ENCODE measurements at regions not wholly inside any gene's neighbourhood (a gene's known extent, or its start where the extent isn't known, plus 50 kb on each side); places are given as distances from the start of the nearest gene placed in this dataset.
"Not testable (repeated sequence)": the region's sequence is repeated elsewhere in the genome, so short reads cannot be mapped to it uniquely, and the experiment has no call there.

DNA sequence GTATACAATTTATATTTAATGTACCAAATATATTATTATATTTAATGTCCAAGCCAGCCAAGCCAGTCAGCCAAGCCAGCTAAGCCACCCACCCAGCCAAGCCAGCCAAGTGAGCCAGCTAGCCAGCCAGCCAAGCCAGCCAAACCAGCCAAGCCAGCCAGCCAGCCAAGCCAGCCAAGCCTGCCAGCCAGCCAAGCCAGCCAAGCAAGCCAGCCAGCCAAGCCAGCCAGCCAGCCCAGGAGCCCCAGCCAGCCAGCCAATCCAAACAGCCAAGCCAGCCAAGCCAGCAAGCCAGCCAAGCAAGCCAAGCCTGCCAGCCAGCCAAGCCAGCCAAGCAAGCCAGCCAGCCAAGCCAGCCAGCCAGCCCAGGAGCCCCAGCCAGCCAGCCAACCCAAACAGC, 1596.3 kb downstream of the RPIA start:
- H3K9me3 ChIP-seq (ENCODE audit: control insufficient read depth in 2 of 3, insufficient read depth in 1 of 3, low read length in 3 of 3); H3K36me3 ChIP-seq (ENCODE audit: control insufficient read depth in 2 of 3, insufficient read depth in 3 of 3, low read length in 3 of 3); H3K4me3 ChIP-seq (ENCODE audit: low read length in 3 of 3); H3K27ac ChIP-seq (ENCODE audit: low read depth in 2 of 2, low read length in 2 of 2); H3K9ac ChIP-seq (ENCODE audit: low read length in 3 of 3); H3K4me1 ChIP-seq (ENCODE audit: control insufficient read depth in 2 of 3, insufficient read depth in 2 of 3, low read depth in 1 of 3, low read length in 3 of 3); H3K27me3 ChIP-seq (ENCODE audit: control insufficient read depth, insufficient read depth, low read length); intact Hi-C loops (cut with DNase I); FAIRE-seq: not testable (repeated sequence)
- DNase-seq: peak in 1 of 5 donors; percentile 26

- intact Hi-C loops (cut with DNase I): not testable (repeated sequence)
These were observed 1596.9 kb downstream of the RPIA start for GRCh38 chr2:90288396-90288795.

GRCh38 chr2:90289291-90289980, 1598.0 kb downstream of the RPIA start:
- intact Hi-C loops (cut with DNase I); FAIRE-seq: not testable (repeated sequence)
- DNase-seq: peak in 1 of 5 donors; percentile 51

More at GRCh38 chr2:90288396-90288795, 1596.9 kb downstream of the RPIA start:
- not testable (repeated sequence) for H3K4me1 ChIP-seq (ENCODE audit: control insufficient read depth in 2 of 3, insufficient read depth in 2 of 3, low read depth in 1 of 3, low read length in 3 of 3); H3K9me3 ChIP-seq (ENCODE audit: control insufficient read depth in 2 of 3, insufficient read depth in 1 of 3, low read length in 3 of 3); FAIRE-seq; H3K36me3 ChIP-seq (ENCODE audit: control insufficient read depth in 2 of 3, insufficient read depth in 3 of 3, low read length in 3 of 3); H3K4me3 ChIP-seq (ENCODE audit: low read length in 3 of 3); H3K9ac ChIP-seq (ENCODE audit: low read length in 3 of 3); H3K27ac ChIP-seq (ENCODE audit: low read depth in 2 of 2, low read length in 2 of 2); H3K27me3 ChIP-seq (ENCODE audit: control insufficient read depth, insufficient read depth, low read length)
- peak in 1 of 5 donors; percentile 85 for DNase-seq

DNA sequence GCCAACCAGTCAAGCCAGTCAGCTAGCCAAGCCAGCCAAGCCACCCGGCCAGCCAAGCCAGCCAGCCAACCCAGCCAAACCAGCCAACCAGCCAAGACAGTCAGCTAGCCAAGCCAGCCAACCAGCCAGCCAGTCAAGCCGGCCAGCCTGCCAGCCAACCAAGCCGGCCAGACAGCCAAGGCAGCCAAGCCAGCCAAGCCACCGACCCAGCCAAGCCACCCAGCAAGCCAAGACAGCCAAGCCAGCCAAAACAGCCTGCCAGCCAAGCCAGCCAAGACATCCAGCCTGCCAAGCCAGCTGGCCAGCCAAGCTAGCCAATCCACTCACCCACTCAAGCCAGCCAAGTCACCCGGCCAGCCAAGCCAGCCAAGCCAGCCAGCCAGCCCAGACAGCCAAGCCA, 1599.2 kb downstream of the RPIA start:
- FAIRE-seq; H3K27ac ChIP-seq (ENCODE audit: low read depth in 2 of 2, low read length in 2 of 2): not testable (repeated sequence)
- peak in 1 of 5 donors; percentile 17 for DNase-seq

More at GRCh38 chr2:90289291-90289980, 1598.0 kb downstream of the RPIA start:
- H3K9ac ChIP-seq (ENCODE audit: low read length in 3 of 3); H3K4me1 ChIP-seq (ENCODE audit: control insufficient read depth in 2 of 3, insufficient read depth in 2 of 3, low read depth in 1 of 3, low read length in 3 of 3); H3K27me3 ChIP-seq (ENCODE audit: control insufficient read depth, insufficient read depth, low read length); H3K4me3 ChIP-seq (ENCODE audit: low read length in 3 of 3); H3K9me3 ChIP-seq (ENCODE audit: control insufficient read depth in 2 of 3, insufficient read depth in 1 of 3, low read length in 3 of 3); H3K27ac ChIP-seq (ENCODE audit: low read depth in 2 of 2, low read length in 2 of 2); H3K36me3 ChIP-seq (ENCODE audit: control insufficient read depth in 2 of 3, insufficient read depth in 3 of 3, low read length in 3 of 3): not testable (repeated sequence)

GRCh38 chr2:90291168-90291883, 1599.9 kb downstream of the RPIA start:
- FAIRE-seq: not testable (repeated sequence)
- peak in 3 of 5 donors; percentile 18 to 84 (median 45) for DNase-seq

More for the DNA sequence above, 1599.2 kb downstream of the RPIA start:
- H3K4me1 ChIP-seq (ENCODE audit: control insufficient read depth in 2 of 3, insufficient read depth in 2 of 3, low read depth in 1 of 3, low read length in 3 of 3); H3K9me3 ChIP-seq (ENCODE audit: control insufficient read depth in 2 of 3, insufficient read depth in 1 of 3, low read length in 3 of 3); H3K4me3 ChIP-seq (ENCODE audit: low read length in 3 of 3); H3K27me3 ChIP-seq (ENCODE audit: control insufficient read depth, insufficient read depth, low read length); intact Hi-C loops (cut with DNase I); H3K9ac ChIP-seq (ENCODE audit: low read length in 3 of 3); H3K36me3 ChIP-seq (ENCODE audit: control insufficient read depth in 2 of 3, insufficient read depth in 3 of 3, low read length in 3 of 3): not testable (repeated sequence)

DNA sequence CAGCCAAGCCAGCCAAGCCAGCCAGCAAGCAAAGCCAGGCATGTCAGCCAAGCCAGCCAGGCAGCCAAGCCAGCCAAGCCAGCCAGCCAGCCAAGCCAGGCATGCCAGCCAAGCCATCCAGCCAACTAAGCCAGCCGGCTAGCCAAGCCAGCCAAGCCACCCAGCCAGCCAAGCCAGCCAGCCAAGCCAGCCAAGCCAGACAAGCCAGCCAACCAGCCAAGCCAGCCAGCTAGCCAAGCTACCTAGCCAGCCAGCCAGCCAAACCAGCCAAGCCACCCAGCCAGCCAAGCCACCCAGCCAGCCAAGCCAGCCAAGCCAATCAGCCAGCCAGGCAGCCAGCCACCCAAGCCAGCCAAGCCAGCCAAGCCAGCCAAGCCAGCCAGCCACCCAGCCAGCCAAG, 1600.5 kb downstream of the RPIA start:
- intact Hi-C loops (cut with DNase I); H3K9me3 ChIP-seq (ENCODE audit: control insufficient read depth in 2 of 3, insufficient read depth in 1 of 3, low read length in 3 of 3); H3K4me1 ChIP-seq (ENCODE audit: control insufficient read depth in 2 of 3, insufficient read depth in 2 of 3, low read depth in 1 of 3, low read length in 3 of 3); H3K27ac ChIP-seq (ENCODE audit: low read depth in 2 of 2, low read length in 2 of 2); H3K9ac ChIP-seq (ENCODE audit: low read length in 3 of 3); FAIRE-seq; H3K4me3 ChIP-seq (ENCODE audit: low read length in 3 of 3); H3K27me3 ChIP-seq (ENCODE audit: control insufficient read depth, insufficient read depth, low read length); H3K36me3 ChIP-seq (ENCODE audit: control insufficient read depth in 2 of 3, insufficient read depth in 3 of 3, low read length in 3 of 3): not testable (repeated sequence)
- peak in 1 of 5 donors; percentile 58 for DNase-seq

More at GRCh38 chr2:90291168-90291883, 1599.9 kb downstream of the RPIA start:
- H3K36me3 ChIP-seq (ENCODE audit: control insufficient read depth in 2 of 3, insufficient read depth in 3 of 3, low read length in 3 of 3); H3K4me1 ChIP-seq (ENCODE audit: control insufficient read depth in 2 of 3, insufficient read depth in 2 of 3, low read depth in 1 of 3, low read length in 3 of 3); H3K9me3 ChIP-seq (ENCODE audit: control insufficient read depth in 2 of 3, insufficient read depth in 1 of 3, low read length in 3 of 3); H3K4me3 ChIP-seq (ENCODE audit: low read length in 3 of 3); intact Hi-C loops (cut with DNase I); H3K27ac ChIP-seq (ENCODE audit: low read depth in 2 of 2, low read length in 2 of 2); H3K9ac ChIP-seq (ENCODE audit: low read length in 3 of 3); H3K27me3 ChIP-seq (ENCODE audit: control insufficient read depth, insufficient read depth, low read length): not testable (repeated sequence)

DNA sequence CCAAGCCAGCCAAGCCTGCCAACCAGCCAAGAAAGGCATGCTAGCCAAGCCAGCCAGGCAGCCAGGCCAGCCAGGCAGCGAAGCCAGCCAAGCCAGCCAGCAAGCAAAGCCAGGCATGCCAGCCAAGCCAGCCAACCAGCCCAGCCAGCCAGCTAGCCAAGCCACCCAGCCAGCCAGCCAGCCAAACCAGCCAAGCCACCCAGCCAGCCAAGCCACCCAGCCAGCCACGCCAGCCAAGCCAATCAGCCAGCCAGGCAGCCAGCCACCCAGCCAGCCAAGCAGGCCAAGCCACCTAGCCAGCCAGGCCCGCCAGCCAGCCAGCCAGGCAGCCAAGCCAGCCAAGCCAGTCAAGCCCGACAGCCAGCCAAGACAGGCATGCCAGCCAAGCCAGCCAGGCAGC, 1601.0 kb downstream of the RPIA start:
- intact Hi-C loops (cut with DNase I); H3K4me1 ChIP-seq (ENCODE audit: control insufficient read depth in 2 of 3, insufficient read depth in 2 of 3, low read depth in 1 of 3, low read length in 3 of 3); H3K36me3 ChIP-seq (ENCODE audit: control insufficient read depth in 2 of 3, insufficient read depth in 3 of 3, low read length in 3 of 3); H3K9me3 ChIP-seq (ENCODE audit: control insufficient read depth in 2 of 3, insufficient read depth in 1 of 3, low read length in 3 of 3); FAIRE-seq; H3K27ac ChIP-seq (ENCODE audit: low read depth in 2 of 2, low read length in 2 of 2); H3K9ac ChIP-seq (ENCODE audit: low read length in 3 of 3); H3K4me3 ChIP-seq (ENCODE audit: low read length in 3 of 3); H3K27me3 ChIP-seq (ENCODE audit: control insufficient read depth, insufficient read depth, low read length): not testable (repeated sequence)
- peak in 1 of 5 donors; percentile 60 for DNase-seq

DNA sequence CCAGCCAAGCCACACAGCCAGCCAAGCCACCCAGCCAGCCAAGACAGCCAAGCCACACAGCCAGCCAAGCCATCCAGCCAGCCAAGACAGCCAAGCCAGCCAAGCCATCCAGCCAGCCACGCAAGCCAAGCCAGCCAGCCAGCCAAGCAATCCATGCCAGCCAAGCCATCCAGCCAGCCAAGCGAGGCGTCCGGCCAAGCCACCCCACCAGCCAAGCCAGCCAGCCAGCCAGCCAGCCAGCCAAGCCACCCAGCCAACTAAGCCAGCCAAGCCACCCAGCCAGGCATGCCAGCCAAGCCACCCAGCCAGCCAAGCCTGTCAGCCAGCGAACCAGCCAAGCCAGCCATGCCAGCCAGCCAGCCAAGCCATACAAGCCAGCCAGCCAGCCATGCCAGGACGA, 1601.8 kb downstream of the RPIA start:
- H3K27ac ChIP-seq (ENCODE audit: low read depth in 2 of 2, low read length in 2 of 2); FAIRE-seq; H3K9ac ChIP-seq (ENCODE audit: low read length in 3 of 3); H3K4me1 ChIP-seq (ENCODE audit: control insufficient read depth in 2 of 3, insufficient read depth in 2 of 3, low read depth in 1 of 3, low read length in 3 of 3); H3K4me3 ChIP-seq (ENCODE audit: low read length in 3 of 3); H3K9me3 ChIP-seq (ENCODE audit: control insufficient read depth in 2 of 3, insufficient read depth in 1 of 3, low read length in 3 of 3); H3K36me3 ChIP-seq (ENCODE audit: control insufficient read depth in 2 of 3, insufficient read depth in 3 of 3, low read length in 3 of 3); H3K27me3 ChIP-seq (ENCODE audit: control insufficient read depth, insufficient read depth, low read length); intact Hi-C loops (cut with DNase I): not testable (repeated sequence)
- peak in 1 of 5 donors; percentile 87 for DNase-seq

Measured in kidney (tissue), 10 donors.